NB4 (cell line): ENCODE measurements at regions not wholly inside any gene's neighbourhood (a gene's known extent, or its start where the extent isn't known, plus 50 kb on each side); places are given as distances from the start of the nearest gene placed in this dataset.

Experiments
- DNase-seq: peaks from one replicate; pipeline ENCODE4 v3.0.0; 2010; ENCODE audit warnings: low read depth
- H3K4me3 ChIP-seq: one replicate; pipeline ENCODE4 v1.5.1; 2011; ENCODE audit warnings: mild to moderate bottlenecking, low read depth, low read length, moderate library complexity
- CTCF ChIP-seq: IDR thresholded peaks from one replicate; pipeline ENCODE4 v1.5.1; 2012; ENCODE audit warnings: low read depth, low read length
- MYC ChIP-seq: IDR thresholded peaks from 2 replicates; pipeline ENCODE4 v1.6.1; 2011; ENCODE audit warnings: low read depth, low read length
- POLR2A ChIP-seq: IDR thresholded peaks from 2 replicates; pipeline ENCODE4 v1.6.1; 2011; ENCODE audit warnings: mild to moderate bottlenecking; ENCODE audit not compliant: insufficient read length; ENCODE audit errors: extremely low read depth
- TF ChIP-seq, protein P1 (sequence below): IDR thresholded peaks from 2 replicates; pipeline ENCODE4 v1.6.1; 2011; ENCODE audit warnings: low read depth, low read length

GRCh38 chr6:67064323-67064722 is 1357.3 kb upstream of the EYS start:
- TF ChIP-seq POLR2A (no peak), MYC (no peak), CTCF (no peak)
- TF ChIP-seq, protein P1, sequence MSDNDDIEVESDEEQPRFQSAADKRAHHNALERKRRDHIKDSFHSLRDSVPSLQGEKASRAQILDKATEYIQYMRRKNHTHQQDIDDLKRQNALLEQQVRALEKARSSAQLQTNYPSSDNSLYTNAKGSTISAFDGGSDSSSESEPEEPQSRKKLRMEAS: no peak
- H3K4me3 ChIP-seq: no peak overlapping the region
- DNase-seq: no peak

- no peak overlapping the region for H3K4me3 ChIP-seq
- no peak for DNase-seq
- TF ChIP-seq, protein P1: no peak
- TF ChIP-seq MYC (no peak), POLR2A (no peak), CTCF (no peak)
Measured at GRCh38 chr6:67047996-67048395, 1341.0 kb upstream of the EYS start.

GRCh38 chr6:67045076-67045475 is 1338.0 kb upstream of the EYS start:
- DNase-seq: no peak
- no peak overlapping the region for H3K4me3 ChIP-seq
- TF ChIP-seq MYC (no peak), CTCF (no peak), POLR2A (no peak)
- TF ChIP-seq, protein P1: no peak

GRCh38 chr6:67031451-67031850 is 1324.4 kb upstream of the EYS start:
- DNase-seq: no peak
- H3K4me3 ChIP-seq: no peak overlapping the region
- TF ChIP-seq, protein P1: no peak
- TF ChIP-seq CTCF: no peak
- no peak for TF ChIP-seq MYC
- TF ChIP-seq POLR2A: no peak

GRCh38 chr6:67030861-67031260 is 1323.8 kb upstream of the EYS start:
- no peak for DNase-seq
- TF ChIP-seq, protein P1: no peak
- TF ChIP-seq MYC (no peak), POLR2A (no peak), CTCF (no peak)
- no peak overlapping the region for H3K4me3 ChIP-seq
